ENCODE measurements at regions not wholly inside any gene's neighbourhood (a gene's known extent, or its start where the extent isn't known, plus 50 kb on each side); places are given as distances from the start of the nearest gene placed in this dataset.
"Not testable (repeated sequence)": the region's sequence is repeated elsewhere in the genome, so short reads cannot be mapped to it uniquely, and the experiment has no call there.

DNA sequence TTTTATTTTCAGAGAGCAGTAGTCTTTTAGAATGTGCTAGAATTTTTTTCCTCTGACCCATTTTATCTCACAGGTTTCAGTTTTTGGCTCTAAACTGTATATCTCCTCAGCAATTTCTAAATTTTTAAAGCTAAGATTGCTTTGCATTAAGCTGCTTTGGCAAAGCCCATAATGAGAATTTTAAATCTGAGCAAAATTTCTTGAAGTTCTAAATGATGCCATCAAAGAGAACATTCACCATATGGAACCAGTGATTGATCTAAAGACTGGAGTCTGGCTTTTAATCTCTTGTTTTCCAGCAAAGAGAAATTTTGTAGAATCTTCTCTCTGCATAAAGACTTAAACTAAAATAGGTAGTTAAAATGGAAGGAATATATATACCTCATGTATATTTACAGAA is 313.6 kb downstream of the TBC1D32 start:
- no peak for DNase-seq

DNA sequence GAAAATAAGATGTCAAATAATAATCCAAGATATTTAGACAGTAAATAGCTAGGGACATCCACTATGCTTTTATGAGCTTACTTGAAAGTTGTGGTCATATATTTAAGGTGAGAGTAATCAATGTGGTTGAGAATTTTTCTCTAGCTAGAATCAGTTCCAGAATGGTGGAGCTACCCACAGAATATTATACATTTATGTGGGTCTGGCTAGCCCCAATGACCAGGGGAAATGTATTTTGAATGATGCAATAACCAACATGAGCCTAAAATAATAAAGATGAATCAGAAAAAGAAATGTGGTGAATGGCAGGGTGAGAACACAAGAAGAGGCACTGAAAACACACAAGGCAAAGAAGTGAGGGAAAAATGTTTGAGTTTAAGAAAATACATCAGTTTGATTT is 325.7 kb downstream of the TBC1D32 start:
- no peak for DNase-seq

DNA sequence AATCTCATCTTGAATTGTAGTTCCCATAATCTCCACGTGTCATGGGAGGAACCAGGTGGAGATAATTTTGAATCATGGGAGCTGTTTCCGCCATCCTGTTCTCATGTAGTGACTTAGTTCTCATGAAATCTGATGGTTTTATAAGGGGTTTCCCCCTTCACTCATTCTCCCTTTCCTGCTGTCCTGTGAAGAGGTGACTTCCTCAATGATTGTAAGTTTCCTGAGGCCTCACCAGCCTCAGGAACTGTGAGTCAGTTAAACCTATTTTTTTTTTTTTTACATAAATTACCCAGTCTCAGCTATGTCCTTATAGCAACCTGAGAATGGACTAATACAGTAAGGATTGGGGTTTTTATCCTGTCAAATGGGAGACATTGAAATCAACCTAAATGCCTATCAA is 328.3 kb downstream of the TBC1D32 start:
- DNase-seq: no peak

DNA sequence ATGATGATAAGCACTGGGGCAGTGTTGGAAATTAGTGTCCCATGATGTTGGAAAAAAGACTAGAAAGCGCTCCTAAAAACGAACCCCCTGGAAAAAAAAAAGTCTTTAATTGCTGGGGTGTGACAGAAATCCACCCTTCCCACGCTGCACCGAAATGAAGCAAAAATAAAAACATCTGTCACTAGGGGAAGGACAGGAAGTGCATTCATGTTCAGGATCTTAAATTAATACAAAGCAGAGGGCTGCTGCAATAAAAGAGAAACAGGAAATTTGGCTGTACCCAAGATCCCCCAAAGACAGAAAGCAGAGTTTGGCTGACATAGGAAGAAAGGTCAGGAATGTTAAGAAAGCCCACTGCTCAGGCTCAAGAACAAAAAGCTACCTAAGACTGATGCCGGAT is 333.9 kb downstream of the TBC1D32 start:
- DNase-seq: no peak

DNA sequence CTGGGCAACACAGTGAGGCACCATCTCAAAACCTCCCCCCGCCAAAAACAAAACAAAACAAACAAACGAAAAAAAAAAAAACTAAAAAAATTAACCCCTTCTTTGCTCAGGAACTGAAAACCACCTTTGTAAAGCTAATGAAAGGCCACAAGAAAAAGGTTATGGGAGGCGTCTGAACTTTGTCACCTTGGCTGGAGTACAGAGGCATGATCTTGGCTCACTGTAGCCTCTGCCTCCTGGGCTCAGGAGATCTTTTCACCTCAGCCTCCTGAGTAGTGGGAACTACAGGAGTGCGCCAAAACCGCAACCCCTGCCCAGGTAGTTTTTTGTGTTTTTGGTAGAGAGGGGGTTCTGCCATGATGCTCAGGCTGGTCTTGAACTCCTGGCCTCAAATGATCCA is 337.9 kb downstream of the TBC1D32 start:
- DNase-seq: no peak

DNA sequence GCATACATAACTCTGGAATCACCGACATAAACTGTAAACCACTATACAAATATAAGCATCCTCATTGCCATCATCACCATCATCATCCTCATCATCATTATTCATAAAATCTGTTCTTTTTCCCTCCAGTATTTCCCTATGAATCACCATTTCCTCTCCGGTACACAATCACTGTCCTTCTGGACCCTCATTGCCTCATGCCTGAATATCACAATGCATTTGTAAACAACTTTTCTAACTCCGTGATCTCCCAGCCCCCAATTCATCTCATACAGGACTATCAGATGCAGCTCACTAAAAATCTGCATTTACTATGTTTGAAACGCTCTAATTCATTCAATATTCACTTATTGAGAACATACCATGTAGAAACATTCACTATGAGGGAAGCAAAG is 339.7 kb downstream of the TBC1D32 start:
- DNase-seq: no peak

DNA sequence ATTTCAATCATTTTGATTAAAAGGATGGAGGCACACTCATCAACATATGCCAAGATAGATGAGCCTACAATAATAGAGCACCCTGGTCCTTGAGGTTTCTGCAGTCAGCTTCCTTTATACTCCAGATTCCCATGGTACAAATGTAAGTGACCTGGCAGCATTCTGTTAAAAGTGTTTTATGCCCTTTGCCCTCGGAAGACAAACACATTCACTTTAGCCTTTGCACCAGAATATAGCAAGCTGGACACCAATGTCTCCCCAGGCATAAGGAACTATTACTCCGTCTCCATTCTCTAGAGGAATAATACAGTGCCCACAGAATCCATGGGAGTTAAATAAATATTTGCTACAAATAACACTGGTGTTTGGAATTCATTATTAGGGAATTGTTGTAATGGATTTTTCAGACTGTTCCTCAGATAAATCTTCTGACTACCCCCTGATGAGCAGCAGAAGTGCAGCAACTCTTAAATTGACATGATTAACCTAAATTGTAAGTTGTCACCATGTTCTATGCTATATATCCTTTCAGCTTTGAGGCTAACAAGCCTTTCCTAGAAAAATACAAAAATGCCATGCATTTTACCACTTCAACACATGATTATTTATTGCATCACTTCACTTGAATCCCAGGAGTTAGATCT is 340.2 kb downstream of the TBC1D32 start:
- no peak for DNase-seq

DNA sequence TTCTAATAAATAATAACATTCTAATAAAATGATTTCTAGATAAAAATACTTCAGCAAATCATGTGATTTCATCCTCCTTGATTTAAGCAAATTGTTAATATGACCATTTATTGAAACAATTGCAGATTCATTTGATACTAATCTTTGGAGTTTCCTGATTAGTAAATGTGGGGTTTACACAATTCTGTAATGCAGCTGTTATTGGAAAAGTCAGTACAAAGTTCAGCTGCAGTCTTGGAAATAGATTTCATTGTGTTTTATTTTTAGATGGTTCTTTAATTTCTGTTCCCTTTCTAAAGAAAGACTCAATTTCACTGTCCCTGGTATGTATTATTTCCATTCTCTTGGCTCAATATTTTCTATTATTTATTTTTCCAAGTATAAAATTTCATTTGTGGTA is 342.0 kb downstream of the TBC1D32 start:
- no peak for DNase-seq

DNA sequence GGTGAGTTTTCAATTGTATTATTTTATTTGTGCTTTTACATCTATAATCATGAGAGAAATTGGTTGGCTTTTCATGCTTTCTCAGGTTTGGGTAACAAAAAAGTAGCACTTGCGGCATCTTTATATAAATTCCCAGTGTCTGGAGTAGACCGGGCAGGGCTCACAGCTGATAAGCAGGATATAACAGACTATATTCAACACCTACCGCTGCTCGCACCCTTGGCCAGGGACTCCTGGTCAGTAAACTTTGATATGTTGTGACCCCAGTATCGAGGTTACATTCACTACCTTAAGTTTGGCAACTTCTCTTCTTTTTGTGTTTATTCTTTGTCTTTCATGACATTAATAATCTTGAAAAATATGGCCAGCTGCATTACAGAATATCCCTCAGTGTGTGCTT is 343.4 kb downstream of the TBC1D32 start:
- DNase-seq: no peak

DNA sequence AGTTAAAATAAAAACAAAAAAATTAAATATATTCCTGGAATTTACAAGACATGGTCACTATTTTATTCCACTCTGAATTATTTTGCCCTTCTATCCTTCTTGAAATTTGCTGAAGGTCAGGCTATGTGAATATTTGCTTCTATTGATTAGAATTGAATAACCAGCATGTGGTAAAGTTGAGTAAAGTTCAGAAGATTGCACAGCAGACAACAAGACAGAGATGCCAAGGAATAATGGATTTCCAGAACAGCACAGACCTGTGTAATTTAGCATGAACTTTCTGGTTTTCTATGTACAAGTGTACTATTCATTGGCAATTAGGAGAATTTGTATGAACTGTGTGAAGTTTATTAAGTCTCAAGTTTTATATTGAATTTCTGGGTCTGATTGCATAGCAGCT is 352.4 kb downstream of the TBC1D32 start:
- no peak for DNase-seq

DNA sequence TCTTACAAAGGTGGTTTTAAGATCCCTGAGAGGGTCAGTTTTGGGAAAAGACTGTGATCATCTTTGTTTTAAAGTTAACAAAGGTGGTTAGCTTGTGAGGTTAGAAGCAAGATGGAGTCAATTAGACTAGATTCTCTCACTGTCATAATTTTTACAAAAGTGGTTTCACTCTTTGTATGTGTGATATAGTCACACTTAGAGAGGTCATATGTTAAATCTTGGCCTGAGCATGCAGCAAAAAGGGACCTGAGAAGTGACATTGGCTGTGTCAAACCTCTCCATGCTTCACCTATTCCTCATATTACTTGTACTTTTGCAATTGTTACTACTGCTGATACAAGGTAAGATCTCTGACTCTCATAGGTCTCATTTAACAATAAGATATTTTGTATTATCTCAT is 368.0 kb downstream of the TBC1D32 start:
- DNase-seq: no peak

DNA sequence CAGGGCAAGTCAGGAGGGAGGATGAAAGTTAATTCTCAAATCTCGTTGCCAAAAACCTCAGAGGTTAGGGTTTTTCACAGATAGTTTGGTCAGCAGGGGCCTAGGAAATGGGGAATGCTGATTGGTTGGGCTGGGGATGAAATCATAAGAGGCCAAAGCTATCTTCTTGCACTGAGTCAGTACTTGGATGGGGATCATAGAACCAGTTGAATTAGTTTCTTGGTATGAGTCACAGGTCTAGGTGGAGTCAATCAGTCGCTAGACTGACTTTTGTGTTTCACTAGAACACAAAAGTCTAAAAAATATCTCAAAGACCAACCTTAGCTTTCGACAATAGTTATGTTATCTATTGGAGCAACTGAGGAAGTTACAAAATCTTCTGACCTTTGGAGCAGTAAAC is 368.5 kb downstream of the TBC1D32 start:
- no peak for DNase-seq

DNA sequence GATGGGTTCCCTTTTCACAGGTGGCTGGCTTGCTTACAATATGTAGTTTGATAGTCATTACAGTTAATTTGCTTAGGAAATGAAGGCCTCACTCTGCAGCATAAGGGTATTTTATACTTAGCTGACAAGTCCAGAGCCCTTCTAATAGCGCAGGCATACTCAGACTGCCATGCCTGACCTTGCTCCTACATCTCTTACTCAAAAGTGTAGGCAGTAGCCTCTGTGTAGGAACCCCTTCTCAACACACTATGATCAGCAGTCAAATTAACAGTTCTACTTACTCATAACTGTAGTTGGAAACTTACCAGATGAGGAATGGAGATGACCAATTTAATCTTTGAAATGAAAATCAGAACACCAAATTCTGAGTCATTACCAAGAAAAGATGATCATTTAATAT is 373.5 kb downstream of the TBC1D32 start:
- DNase-seq: no peak

DNA sequence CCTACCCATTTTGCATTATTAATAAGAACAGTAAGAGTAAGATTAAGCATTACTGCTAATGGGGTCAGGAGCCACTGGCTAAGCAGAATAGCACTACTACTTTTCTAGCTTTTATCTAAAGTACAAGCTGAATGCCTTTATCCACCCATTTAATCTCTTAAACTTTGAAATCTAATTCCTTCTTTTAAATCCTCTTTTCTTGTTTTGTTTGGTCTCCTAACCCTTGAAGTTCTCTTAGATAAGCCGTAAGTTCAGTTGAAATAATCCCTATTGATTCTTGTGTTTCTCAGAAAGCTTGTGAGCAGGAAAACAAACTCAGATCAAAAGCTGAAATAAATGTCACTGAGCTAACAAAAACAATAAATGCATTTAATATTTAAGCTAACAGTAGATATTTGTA is 380.2 kb downstream of the TBC1D32 start:
- DNase-seq: no peak

DNA sequence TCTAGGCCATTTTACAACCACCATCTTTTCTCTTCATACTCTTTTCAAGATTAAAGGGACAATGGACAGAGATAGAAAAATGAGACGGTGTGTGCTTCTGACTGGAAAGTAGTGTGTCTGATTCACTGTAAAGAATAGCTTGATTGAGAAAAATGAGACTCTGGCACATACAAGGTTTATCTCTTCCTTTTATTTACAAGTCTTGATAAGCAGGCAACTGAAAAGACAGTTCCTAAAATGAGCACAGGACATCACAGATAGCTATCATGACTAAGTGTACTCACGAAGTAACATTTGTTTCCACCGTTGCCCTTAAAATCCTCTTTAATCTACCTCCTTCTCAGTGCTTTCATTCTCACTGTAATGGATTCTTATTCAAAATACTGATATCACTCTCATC is 383.0 kb downstream of the TBC1D32 start:
- no peak for DNase-seq

DNA sequence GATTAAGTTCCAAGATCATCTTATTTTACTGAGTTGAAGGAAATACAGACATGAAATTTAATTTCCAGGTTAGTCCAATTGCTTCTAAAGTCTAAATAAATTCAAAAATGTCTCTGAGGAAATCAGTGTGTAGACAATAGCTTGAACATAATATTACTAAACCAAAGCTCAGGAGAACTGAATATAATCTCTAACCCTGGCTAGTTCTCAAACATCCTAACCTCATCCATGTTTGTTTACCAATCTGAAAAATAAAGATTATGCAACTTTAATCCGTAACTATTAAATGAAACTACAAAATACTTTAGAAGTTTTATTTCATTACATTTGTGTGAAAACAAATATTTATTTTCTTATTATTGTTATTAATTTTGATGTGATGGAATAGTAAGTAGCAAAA is 387.2 kb downstream of the TBC1D32 start:
- DNase-seq: no peak

DNA sequence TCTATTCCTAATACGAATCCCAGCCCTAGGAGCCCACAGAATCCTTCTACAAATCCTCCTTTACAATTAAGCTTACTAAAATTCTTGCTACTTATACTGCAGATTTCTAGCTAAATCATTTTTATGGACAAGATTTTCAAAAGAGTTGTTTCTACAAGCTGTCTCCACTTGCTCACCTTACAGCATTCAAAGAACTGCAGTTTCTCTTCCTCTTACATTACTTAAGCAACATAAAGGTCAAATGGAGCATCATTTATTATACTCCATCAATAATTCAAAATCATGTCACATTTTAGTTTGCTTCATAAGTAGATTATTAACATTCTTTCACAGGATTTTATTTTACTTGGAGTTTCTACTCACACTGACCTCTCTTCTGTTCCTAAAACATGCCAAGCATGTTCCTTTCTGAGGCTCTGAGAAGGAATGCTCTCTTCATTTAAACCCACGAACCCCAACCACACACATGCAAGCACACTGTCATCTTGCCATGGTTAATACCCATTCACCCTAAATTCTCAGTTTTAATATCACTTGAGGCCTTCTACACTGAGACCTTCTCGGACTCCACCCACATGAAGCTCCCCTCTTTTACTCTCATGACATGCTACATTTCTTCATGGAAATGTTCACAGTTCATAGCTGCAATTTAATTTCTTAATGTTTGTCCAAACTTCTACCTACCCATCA is 388.2 kb downstream of the TBC1D32 start:
- DNase-seq: no peak

DNA sequence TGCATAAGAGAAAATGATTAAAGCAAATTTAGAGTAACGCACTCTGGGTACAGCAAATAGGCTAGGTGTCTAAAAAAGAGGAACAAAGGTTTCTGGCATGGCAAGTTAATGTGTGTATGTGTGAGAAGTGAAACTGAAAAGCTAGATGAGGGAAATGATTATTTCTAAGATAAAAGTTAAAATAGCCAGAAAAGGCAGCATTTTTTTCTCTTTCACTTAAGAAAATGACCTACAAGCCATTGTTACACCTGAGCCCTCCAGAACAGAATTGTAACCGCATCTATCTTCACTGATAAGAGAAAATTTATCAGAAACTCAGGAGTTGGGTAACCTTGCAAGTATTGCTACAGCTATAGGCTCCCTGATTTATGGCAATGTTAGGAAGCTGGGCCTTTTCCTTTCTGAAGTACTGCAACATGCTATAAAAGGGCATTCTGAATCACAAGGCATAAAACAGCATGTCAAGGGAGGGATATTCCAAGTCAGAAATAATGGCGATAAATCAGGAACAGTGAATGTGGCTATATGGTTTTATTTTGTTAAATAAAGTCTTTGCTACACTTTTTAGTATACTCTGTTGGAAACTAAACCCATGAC is 395.3 kb downstream of the TBC1D32 start:
- no peak for DNase-seq

DNA sequence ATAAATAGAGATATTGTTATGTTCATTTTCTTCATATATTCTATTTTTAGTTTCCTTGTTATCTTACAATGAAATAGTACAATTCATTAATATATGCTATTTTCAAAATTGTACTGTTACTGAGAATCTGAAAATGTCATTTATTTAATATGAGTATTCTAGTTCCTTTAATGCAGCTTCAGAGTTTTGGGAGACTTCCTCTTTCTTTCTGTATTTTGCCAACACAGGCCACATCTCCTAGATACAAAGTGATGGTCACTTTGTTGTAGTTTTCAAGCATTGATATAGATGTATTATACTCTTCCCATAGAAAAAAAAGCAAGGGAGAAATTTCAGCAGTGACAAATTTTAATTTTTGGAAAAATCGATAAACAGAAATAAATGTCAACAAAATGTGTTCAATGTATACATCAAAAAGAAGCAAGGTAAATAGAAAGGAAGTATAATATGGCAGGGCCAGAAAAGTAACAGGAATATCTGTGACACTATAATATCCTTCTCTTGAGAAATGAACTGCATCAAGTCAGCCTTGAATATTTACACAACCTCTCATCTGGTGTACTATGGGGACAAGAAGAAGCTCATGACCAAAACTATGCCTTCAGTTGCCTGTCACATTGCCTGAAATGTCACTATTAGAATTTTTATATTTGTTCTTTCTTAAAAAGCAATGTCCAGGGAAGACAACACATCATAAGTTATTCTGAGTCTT is 396.0 kb downstream of the TBC1D32 start:
- DNase-seq: no peak

DNA sequence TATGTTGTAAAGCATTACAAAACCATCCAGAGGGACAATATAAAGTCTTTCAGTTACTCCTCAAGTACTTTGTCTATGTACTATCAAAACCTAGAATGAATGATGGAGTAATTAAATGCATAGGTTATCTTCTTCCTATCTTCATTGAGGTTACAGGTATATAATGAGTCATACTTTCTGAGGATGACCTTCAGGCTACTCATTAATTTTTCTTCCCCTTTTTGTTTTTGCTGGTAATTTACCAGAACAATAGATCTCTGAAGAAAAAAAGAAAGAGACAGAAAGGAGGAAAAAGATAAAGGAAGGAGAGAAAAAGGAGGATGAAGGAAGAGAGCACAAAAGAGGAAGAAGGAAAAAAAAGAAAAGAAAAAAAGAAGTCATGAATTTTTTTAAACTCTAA is 398.4 kb downstream of the TBC1D32 start:
- DNase-seq: no peak

DNA sequence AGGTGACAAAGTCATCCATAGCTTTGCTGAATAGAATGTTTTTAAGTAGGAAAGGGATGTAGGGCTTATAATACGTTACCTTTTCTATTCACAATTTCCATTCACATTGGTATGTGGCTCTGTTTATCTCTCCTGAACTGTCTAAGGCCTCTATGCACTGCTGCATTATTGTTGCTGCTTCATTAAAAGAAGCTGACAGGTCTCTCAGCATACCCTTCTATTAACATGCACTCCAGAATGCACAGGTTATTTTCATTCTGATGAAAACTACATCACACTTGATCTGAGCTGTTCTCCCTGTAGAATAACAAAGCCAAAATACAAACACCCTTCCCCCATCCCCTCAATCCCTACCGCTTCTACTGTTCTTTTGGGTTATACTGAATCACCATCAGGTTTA is 399.3 kb downstream of the TBC1D32 start:
- DNase-seq: no peak

DNA sequence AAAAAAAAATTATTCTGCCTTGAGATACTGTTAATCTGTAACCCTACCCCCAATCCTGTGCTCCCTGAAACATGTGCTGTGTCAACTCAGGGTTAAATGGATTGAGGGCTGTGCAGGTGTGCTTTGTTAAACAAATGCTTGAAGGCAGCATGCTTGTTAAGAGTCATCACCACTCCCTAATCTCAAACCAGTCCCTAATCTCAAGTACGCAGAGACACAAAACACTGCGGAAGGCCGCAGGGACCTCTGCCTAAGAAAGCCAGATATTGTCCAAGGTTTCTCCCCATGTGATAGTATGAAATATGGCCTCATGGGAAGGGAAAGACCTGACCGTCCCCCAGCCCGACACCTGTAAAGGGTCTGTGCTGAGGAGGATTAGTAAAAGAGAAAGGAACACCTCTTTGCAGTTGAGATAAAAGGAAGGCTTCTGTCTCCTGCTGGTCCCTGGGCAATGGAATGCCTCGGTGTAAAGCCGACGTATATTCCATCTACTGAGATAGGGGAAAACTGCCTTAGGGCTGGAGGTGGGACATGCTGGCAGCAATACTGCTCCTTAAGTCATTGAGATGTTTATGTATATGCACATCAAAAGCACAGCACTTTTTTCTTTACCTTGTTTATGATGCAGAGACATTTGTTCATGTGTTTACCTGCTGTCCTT is 402.6 kb downstream of the TBC1D32 start:
- DNase-seq: not testable (repeated sequence)

DNA sequence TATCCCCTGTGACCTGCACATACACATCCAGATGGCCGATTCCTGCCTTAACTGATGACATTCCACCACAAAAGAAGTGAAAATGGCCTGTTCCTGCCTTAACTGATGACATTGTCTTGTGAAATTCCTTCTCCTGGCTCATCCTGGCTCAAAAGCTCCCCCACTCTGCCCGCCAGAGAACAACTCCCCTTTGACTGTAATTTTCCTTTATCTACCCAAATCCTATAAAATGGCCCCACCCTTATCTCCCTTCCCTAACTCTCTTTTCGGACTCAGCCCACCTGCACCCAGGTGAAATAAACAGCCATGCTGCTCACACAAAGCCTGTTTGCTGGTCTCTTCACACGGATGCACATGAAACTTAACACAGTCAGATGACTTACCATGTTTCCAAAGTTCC is 403.8 kb downstream of the TBC1D32 start:
- not testable (repeated sequence) for DNase-seq

DNA sequence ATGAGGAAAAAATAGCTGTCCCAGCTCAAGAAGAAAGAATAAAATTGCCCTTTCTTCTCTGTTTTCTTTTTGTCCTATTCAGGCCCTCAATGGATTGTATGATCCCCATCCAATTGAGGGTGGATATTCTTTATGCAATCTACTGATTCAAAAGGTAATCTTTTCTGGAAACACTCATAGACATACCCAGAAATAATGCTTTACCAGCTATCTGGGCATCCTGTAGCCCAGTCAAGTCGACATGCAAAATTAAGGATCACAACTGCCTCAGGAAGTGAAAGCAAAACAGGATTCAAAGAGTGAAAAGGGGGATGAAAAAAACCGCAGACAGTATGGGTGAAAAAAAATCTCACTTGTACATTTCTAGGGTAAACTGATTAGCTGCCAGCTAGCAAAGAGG is 410.1 kb downstream of the TBC1D32 start:
- DNase-seq: no peak

Data from NCI-H524 treated with DMSO at 0.1 percent for 48 hours (cell line).